Renal pelvis (tissue), 1 donor: ENCODE measurements at regions not wholly inside any gene's neighbourhood (a gene's known extent, or its start where the extent isn't known, plus 50 kb on each side); places are given as distances from the start of the nearest gene placed in this dataset.
"Not testable (repeated sequence)": the region's sequence is repeated elsewhere in the genome, so short reads cannot be mapped to it uniquely, and the experiment has no call there.

Experiments used
- DNase-seq: peaks from one replicate; pipeline ENCODE4 v3.0.0-alpha.2; 2013

DNA sequence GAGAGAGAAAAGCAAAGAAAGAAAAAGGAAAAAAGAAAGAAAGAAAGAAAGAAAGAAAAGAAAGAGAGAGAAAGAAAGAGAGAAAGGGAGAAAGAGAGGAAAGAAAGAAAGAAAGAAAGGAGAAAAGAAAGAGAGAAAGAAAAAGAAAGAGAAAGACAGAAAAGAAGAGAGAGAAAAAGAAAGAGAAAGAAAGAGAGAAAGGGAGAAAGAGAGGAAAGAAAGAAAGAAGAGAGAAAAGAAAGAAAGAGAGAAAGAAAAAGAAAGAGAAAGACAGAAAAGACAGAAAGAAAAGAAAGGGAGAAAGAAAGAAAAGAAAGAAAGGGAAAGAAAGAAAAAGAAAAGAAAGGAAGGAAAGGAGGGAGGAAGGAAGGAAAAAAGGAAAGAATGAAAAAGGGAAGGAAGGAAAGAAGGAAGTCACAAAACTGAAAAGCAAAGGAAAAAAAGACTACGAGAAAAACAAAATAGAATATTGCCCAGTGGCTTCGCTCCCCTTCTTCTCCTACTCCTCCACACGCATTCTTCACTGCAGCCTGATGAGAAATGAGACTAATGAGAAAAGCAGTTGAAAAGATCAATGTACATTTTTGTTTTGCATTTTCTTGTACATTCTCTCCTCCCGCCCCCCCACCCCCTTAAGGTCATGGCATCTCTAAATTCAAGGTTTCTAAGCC is 170.0 kb downstream of the SOD2 start:
- no peak for DNase-seq

GRCh38 chr6:159521962-159522361 is 171.1 kb downstream of the SOD2 start:
- DNase-seq, result no peak

- DNase-seq, result no peak
These were observed 173.0 kb downstream of the SOD2 start for GRCh38 chr6:159520002-159520401.

GRCh38 chr6:159515811-159516210 is 177.2 kb downstream of the SOD2 start:
- DNase-seq, result not testable (repeated sequence)

- no peak for DNase-seq
These were observed 179.1 kb downstream of the SOD2 start for GRCh38 chr6:159513914-159514313.

DNA sequence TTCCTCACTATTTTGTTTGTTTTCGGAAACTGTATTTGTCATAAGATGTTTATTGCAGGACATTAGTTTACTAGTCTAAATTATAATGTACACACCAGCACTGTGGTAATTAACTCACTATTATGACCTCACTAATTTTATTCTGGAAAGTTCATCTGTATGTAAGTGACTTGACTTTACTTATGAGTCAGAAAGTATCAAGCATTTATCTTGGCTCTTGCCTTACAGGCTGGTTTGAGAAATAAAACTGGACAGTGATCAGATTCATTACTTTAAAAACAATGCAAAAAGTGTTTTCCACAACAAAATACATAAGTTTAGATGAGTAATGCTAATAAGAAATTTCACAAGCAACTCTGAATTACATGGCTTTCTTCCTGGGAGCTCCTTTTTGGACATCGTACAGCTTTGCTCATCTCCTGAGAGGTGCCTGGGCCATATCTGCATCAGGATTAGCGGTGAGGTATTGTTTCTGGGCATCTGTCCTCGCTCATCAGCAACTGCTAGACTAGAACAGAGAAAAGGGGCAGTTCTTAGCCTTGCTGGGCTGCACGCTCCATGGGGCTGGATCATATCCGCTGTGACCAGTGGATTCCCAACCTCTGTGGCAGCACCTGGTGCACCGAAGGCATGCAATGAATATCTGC is 179.8 kb downstream of the SOD2 start:
- no peak for DNase-seq

DNA sequence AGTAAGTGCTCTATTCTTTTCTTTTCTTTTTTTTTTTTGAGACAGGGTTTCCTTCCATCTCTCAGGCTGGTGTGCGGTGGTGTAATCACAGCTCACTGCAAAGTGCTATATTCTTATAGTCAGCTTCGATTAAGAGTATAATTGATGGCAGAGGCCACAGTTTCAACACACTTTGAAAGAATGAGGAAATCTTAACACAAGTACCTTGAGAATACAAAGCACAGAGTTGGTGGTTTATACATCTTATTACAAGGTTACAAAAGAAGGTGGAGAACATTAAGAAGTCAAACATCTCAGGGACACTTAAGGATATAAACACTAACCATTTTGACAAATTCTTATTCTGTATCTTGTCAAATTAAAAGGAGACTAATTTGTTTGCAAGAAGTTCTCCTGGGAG is 180.5 kb downstream of the SOD2 start:
- no peak for DNase-seq

DNA sequence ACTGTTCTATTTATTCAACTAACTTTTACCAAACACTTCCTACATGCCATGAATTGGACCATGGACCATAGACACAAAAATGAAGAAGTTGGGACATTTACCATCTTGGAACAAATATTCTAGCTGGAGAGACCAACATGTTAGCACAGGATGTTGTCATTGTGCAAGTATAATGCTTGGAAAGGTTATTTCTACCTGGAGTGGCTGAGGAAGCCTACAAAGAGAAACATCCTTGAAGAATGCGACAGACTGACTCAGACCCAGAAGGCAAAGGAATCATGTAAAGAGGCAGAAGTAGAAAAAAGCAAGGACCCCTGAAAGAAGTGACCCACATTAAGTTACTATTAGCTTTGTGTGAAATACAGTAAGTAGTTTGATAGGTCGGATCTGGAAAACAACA is 180.9 kb downstream of the SOD2 start:
- DNase-seq, result no peak

DNA sequence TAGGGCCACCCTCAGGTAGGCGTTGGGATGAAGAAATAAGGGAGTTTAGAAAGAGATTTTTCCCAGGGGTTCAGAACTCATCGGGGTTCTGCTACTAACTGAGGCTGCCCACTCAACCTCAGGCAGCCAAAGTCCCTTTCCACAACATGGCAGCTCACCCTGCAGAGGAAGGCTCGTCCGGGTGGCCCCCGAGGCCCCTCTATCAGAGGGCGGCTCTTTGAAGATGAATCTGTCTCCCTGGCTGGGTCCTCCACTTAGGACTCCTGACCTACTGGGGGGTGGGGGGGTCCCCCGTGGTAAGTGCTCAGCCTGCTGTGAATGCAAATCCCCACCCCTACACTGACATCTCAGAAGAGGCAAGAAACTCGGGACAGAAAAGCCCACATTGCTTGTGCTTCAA is 182.9 kb downstream of the SOD2 start:
- DNase-seq, result no peak

- DNase-seq, result no peak
These were observed 184.1 kb downstream of the SOD2 start for GRCh38 chr6:159508931-159509330.

- no peak for DNase-seq
These were observed 187.0 kb downstream of the SOD2 start for GRCh38 chr6:159506048-159506447.

- no peak for DNase-seq
These were observed 187.7 kb downstream of the SOD2 start for GRCh38 chr6:159505140-159505922.

- no peak for DNase-seq
These were observed 191.5 kb downstream of the SOD2 start for GRCh38 chr6:159501558-159501957.

DNA sequence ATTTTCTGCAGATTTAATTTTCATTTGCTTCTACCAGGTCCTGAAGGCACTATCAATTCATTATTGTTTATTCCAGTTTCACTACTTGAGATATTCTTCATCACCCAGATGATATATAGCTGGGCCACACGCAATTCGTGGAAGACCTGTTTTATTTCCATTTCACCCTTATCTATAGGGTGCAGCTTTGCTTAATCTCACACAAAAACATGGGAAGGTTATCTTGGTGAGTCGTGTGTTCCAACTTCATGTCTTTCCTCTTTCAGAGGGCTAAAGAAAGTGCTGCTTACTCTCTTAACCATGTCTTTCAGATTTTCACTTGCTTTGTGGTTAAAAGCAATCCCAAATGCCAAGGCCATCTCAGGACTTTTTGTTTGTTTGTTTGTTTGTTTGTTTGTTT is 194.0 kb downstream of the SOD2 start:
- no peak for DNase-seq

- DNase-seq, result no peak
These were observed 198.5 kb downstream of the SOD2 start for GRCh38 chr6:159494586-159494972.

GRCh38 chr6:159493898-159494585 is 199.0 kb downstream of the SOD2 start:
- no peak for DNase-seq

DNA sequence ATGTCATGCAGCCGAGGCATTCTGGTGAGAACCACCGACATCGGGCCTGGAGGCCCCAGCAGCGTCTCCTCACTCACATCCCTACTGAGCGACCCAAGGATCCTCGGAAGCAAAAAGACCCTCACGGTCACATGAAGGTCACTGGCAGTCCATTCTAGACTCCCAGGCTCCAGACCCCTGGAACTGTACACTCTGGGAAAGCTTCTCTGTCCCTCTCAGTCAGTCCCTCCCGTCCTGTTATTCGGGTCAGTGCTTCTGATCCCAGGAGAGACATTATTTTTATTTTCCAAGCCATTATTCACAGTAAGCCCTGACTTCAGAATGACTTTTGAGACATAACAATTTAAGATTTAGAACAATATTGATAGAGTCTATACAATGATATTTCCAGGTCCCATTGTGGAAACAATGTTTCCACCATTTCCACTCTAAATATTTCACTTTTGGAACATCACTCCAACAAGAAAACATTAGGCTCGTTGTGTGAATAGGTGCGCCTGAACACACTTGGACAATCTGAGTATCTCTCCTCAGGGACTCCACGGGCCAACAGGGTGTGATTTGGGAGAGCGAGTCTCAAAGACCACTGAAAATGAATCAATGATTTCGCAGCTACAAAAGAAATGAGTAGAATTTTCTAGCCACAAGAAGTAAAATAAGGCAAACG is 199.7 kb downstream of the SOD2 start:
- no peak for DNase-seq

DNA sequence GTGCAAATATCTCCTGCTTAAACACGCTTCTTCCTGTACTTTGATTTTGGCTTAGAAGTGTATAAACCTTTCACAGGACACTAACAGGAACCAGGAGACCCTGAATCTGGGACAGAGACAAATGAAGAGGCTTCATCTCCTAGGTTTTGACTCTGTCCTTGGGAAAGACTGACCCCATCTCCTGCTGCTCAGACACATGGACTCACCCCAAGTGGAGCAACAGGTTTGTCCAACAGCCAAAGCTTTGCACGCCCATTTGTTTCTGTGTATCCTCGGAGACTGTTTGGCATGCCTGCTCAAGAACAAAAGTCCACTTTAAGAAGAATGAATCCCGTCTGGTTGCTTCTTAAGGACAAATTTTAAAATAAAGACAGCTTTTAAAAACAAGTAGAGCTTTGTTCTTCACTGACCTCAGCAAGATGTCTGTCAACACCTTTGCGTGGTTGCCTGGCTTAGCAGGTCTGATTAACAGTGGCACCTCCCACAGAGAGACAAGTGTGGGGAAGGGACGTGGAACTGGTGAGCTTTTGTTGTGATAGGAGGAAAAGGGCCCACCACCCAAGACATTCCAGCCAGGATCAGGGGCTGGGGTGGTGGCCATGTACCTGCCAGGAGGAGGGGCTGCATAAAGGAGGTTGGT is 202.6 kb downstream of the SOD2 start:
- no peak for DNase-seq

GRCh38 chr6:159487636-159488035 is 205.4 kb downstream of the SOD2 start:
- DNase-seq, result no peak

GRCh38 chr6:159483259-159483658 is 209.8 kb downstream of the SOD2 start:
- DNase-seq, result no peak

- no peak for DNase-seq
These were observed 211.1 kb downstream of the SOD2 start for GRCh38 chr6:159481897-159482296.

- DNase-seq, result no peak
These were observed 212.6 kb downstream of the SOD2 start for GRCh38 chr6:159480471-159480870.
